ENCODE measurements at regions not wholly inside any gene's neighbourhood (a gene's known extent, or its start where the extent isn't known, plus 50 kb on each side); places are given as distances from the start of the nearest gene placed in this dataset.

- TF ChIP-seq CTCF (IDR thresholded peaks at IDR 0.05; ENCODE audit: borderline replicate concordance, extremely low read depth, low read length, poor library complexity, severe bottlenecking) (no peak), EZH2 (IDR thresholded peaks at IDR 0.05; ENCODE audit: borderline replicate concordance, low read depth, low read length, severe bottlenecking) (no peak)
Observed at GRCh38 chrX:40885989-40886388, 150.6 kb upstream of the MED14 start.
